Fibroblast of lung (primary cell): ENCODE measurements at regions not wholly inside any gene's neighbourhood (a gene's known extent, or its start where the extent isn't known, plus 50 kb on each side); places are given as distances from the start of the nearest gene placed in this dataset.

Experiments
- DNase-seq, 2 donors: peaks; one replicate each; pipeline versions ENCODE4 v3.0.0 to v3.0.0-alpha.2; 2010; ENCODE audit warnings: low read depth in 2 of 2
- H2AFZ ChIP-seq: 2 replicates; pipeline ENCODE4 v1.5.1; 2012; ENCODE audit warnings: low read length, control low read depth, inconsistent platforms
- H3K27ac ChIP-seq: 2 replicates; pipeline ENCODE4 v1.5.1; 2011; ENCODE audit warnings: low read length, control low read depth; ENCODE audit not compliant: insufficient read depth
- H3K27me3 ChIP-seq: 2 replicates; pipeline ENCODE4 v1.5.1; 2011; ENCODE audit warnings: mild to moderate bottlenecking, low read length; ENCODE audit not compliant: control insufficient read depth, insufficient read depth
- H3K36me3 ChIP-seq: 2 replicates; pipeline ENCODE4 v1.5.1; 2011; ENCODE audit warnings: low read length; ENCODE audit not compliant: control insufficient read depth, insufficient read depth
- H3K4me1 ChIP-seq: 2 replicates; pipeline ENCODE4 v1.5.1; 2011; ENCODE audit warnings: low read length; ENCODE audit not compliant: control insufficient read depth, insufficient read depth; ENCODE audit errors: extremely low read depth
- H3K4me2 ChIP-seq: 2 replicates; pipeline ENCODE4 v1.5.1; 2011; ENCODE audit warnings: low read length, control low read depth; ENCODE audit not compliant: insufficient read depth; ENCODE audit errors: extremely low read depth
- H3K4me3 ChIP-seq, 4 experiments: fragments of 200-600 bp in 1 of 4; sonication (generic) in 1 of 4; replicated peaks in 1 of 4; 2 replicates each; pipeline ENCODE4 v1.5.1; 2011 to 2016; ENCODE audit warnings: low read length in 4 of 4, low read depth in 3 of 4, mild to moderate bottlenecking in 3 of 4, control low read depth in 2 of 4, inconsistent platforms in 1 of 4, mixed read lengths in 1 of 4; ENCODE audit not compliant: insufficient read depth in 1 of 4; ENCODE audit errors: control extremely low read depth in 1 of 4
- H3K79me2 ChIP-seq: 2 replicates; pipeline ENCODE4 v1.5.1; 2012; ENCODE audit warnings: mild to moderate bottlenecking, low read length, inconsistent platforms; ENCODE audit not compliant: control insufficient read depth, insufficient read depth
- H3K9ac ChIP-seq: 2 replicates; pipeline ENCODE4 v1.5.1; 2011; ENCODE audit warnings: mild to moderate bottlenecking, low read length, control low read depth; ENCODE audit not compliant: insufficient read depth
- H3K9me3 ChIP-seq: 2 replicates; pipeline ENCODE4 v1.5.1; 2012; ENCODE audit warnings: low read depth, low read length; ENCODE audit not compliant: control insufficient read depth, insufficient read depth
- H4K20me1 ChIP-seq: 2 replicates; pipeline ENCODE4 v1.5.1; 2011; ENCODE audit warnings: low read length; ENCODE audit not compliant: control insufficient read depth, insufficient read depth; ENCODE audit errors: extremely low read depth
- CTCF ChIP-seq, 2 donors: IDR thresholded peaks in 1 of 2; conservative IDR thresholded peaks in 1 of 2; 1 replicate in 1 of 2; 2 replicates in 1 of 2; pipeline ENCODE4 v1.5.1; 2011 to 2012; ENCODE audit warnings: low read length in 2 of 2, control low read depth in 1 of 2, inconsistent platforms in 1 of 2, low read depth in 1 of 2, mild to moderate bottlenecking in 1 of 2
- EZH2 ChIP-seq: IDR thresholded peaks from 2 replicates; pipeline ENCODE4 v1.5.1; 2012; ENCODE audit warnings: low read length, control low read depth, mild to moderate bottlenecking; ENCODE audit errors: missing control alignments

- H3K9ac ChIP-seq = no peak overlapping the region
- no peaks in the 10 kb centered on the region for H3K36me3 ChIP-seq
- H2AFZ ChIP-seq = no peak overlapping the region
- TF ChIP-seq EZH2 (no peak), CTCF (conservative IDR thresholded peaks at IDR 0.05 in 1 of 2, IDR thresholded peaks at IDR 0.05 in 1 of 2; ENCODE audit: low read depth in 1 of 2, low read length in 2 of 2) (no peak)
- H3K27me3 ChIP-seq = no peaks in the 10 kb centered on the region
- DNase-seq = no peak
- no peak overlapping the region for H3K4me3 ChIP-seq
- H3K4me1 ChIP-seq = no peaks in the 10 kb centered on the region
- H3K79me2 ChIP-seq = no peaks in the 10 kb centered on the region
- H3K9me3 ChIP-seq = no peaks in the 10 kb centered on the region
- no peak overlapping the region for H3K4me2 ChIP-seq
- H4K20me1 ChIP-seq = no peaks in the 10 kb centered on the region
- no peak overlapping the region for H3K27ac ChIP-seq
Observed at GRCh38 chr7:51644216-51644615, 327.6 kb upstream of the COBL start.

- DNase-seq = no peak
- Histone ChIP-seq H3K9ac (no peak overlapping the region), H4K20me1 (no peaks in the 10 kb centered on the region), H3K4me1 (no peaks in the 10 kb centered on the region), H3K4me2 (no peak overlapping the region), H3K9me3 (no peaks in the 10 kb centered on the region), H3K27ac (no peak overlapping the region), H3K79me2 (no peaks in the 10 kb centered on the region), H3K4me3 (no peak overlapping the region), H3K36me3 (no peaks in the 10 kb centered on the region), H2AFZ (no peak overlapping the region), H3K27me3 (no peaks in the 10 kb centered on the region)
- TF ChIP-seq CTCF (conservative IDR thresholded peaks at IDR 0.05 in 1 of 2, IDR thresholded peaks at IDR 0.05 in 1 of 2; ENCODE audit: low read depth in 1 of 2, low read length in 2 of 2) = no peak
- no peak for TF ChIP-seq EZH2
Observed at GRCh38 chr7:51640841-51641240, 324.2 kb upstream of the COBL start.

GRCh38 chr7:51639661-51640334, 323.2 kb upstream of the COBL start:
- H2AFZ ChIP-seq = no peak overlapping the region
- H3K9me3 ChIP-seq = no peaks in the 10 kb centered on the region
- no peak overlapping the region for H3K4me3 ChIP-seq
- no peaks in the 10 kb centered on the region for H3K79me2 ChIP-seq
- TF ChIP-seq CTCF (conservative IDR thresholded peaks at IDR 0.05 in 1 of 2, IDR thresholded peaks at IDR 0.05 in 1 of 2; ENCODE audit: low read depth in 1 of 2, low read length in 2 of 2) (no peak), EZH2 (no peak)
- no peaks in the 10 kb centered on the region for H3K36me3 ChIP-seq
- H3K27ac ChIP-seq = no peak overlapping the region
- H3K27me3 ChIP-seq = no peaks in the 10 kb centered on the region
- H3K9ac ChIP-seq = no peak overlapping the region
- no peaks in the 10 kb centered on the region for H4K20me1 ChIP-seq
- DNase-seq = peak in 1 of 2 donors; percentile 70
- H3K4me2 ChIP-seq = no peak overlapping the region
- no peaks in the 10 kb centered on the region for H3K4me1 ChIP-seq
